ENCODE measurements at regions not wholly inside any gene's neighbourhood (a gene's known extent, or its start where the extent isn't known, plus 50 kb on each side); places are given as distances from the start of the nearest gene placed in this dataset.

GRCh38 chr4:58254291-58254690, 1144.1 kb upstream of the IGFBP7 start:
- TF ChIP-seq EZH2 (IDR thresholded peaks at IDR 0.05; ENCODE audit: borderline replicate concordance, low read length): no peak
- TF ChIP-seq CTCF (conservative IDR thresholded peaks at IDR 0.05 in 1 of 2, IDR thresholded peaks at IDR 0.05 in 1 of 2; ENCODE audit: extremely low read depth in 1 of 2, insufficient read depth in 1 of 2, low read depth in 1 of 2, low read length in 2 of 2): no peak
